AG09309 (cell line): ENCODE measurements at regions not wholly inside any gene's neighbourhood (a gene's known extent, or its start where the extent isn't known, plus 50 kb on each side); places are given as distances from the start of the nearest gene placed in this dataset.
"Not testable (repeated sequence)": the region's sequence is repeated elsewhere in the genome, so short reads cannot be mapped to it uniquely, and the experiment has no call there.

ENCODE experiments used
- DNase-seq: peaks from one replicate; pipeline ENCODE4 v3.0.0-alpha.2; 2010; ENCODE audit warnings: low read depth
- H3K4me3 ChIP-seq: 2 replicates; pipeline ENCODE4 v1.5.1; 2011; ENCODE audit warnings: mild to moderate bottlenecking, low read depth, low read length, moderate library complexity; ENCODE audit not compliant: control insufficient read depth
- TF ChIP-seq, protein P1 (sequence below): IDR thresholded peaks from 2 replicates; pipeline ENCODE4 v1.5.1; 2011; ENCODE audit warnings: mild to moderate bottlenecking, low read depth, low read length, inconsistent platforms; ENCODE audit not compliant: insufficient read depth, control insufficient read depth; ENCODE audit errors: missing control alignments

DNA sequence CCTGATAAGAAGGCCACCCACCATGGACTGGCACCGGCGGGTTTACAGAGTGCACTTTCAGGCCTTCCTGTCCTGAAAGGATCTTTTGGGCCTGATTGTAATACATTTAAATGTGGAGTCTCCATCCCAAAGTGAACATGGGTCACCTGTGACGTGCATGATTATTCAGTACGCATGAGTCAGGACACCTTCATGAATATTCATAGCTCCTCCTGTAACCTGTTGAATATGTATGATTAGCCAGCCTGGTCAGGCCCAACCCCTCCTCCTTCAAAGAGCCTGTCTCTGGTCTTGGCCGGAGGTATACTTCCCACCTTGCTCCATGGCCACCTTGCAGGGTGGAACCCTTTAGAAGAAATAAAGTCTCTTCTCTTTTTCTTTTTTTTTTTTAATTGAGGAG lies 75.9 kb upstream of the NUP50 start:
- no peak for DNase-seq
- H3K4me3 ChIP-seq, result no peak overlapping the region
- TF ChIP-seq, protein P1, sequence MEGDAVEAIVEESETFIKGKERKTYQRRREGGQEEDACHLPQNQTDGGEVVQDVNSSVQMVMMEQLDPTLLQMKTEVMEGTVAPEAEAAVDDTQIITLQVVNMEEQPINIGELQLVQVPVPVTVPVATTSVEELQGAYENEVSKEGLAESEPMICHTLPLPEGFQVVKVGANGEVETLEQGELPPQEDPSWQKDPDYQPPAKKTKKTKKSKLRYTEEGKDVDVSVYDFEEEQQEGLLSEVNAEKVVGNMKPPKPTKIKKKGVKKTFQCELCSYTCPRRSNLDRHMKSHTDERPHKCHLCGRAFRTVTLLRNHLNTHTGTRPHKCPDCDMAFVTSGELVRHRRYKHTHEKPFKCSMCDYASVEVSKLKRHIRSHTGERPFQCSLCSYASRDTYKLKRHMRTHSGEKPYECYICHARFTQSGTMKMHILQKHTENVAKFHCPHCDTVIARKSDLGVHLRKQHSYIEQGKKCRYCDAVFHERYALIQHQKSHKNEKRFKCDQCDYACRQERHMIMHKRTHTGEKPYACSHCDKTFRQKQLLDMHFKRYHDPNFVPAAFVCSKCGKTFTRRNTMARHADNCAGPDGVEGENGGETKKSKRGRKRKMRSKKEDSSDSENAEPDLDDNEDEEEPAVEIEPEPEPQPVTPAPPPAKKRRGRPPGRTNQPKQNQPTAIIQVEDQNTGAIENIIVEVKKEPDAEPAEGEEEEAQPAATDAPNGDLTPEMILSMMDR, result no peak

DNA sequence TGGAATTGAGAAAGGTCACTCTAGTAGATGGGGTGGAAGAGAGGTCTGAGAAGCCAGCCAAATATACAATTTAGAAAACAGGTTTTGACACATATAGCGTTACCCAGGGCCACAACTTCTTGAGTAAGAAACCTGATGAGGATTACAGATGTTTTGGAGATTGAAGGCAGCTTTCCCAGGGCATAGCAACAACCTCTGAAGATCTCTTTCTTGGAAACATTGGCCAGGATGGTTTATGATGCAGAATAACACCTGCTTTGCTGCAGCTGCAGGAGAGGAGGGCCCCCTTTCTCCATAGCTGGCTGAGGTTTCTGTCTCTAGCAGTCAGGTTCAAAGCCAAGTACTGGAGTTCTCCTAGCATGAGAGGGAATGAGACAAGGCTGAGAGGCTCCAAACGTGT lies 75.1 kb upstream of the NUP50 start:
- TF ChIP-seq, protein P1, result no peak
- H3K4me3 ChIP-seq, result no peak overlapping the region
- DNase-seq, result no peak

DNA sequence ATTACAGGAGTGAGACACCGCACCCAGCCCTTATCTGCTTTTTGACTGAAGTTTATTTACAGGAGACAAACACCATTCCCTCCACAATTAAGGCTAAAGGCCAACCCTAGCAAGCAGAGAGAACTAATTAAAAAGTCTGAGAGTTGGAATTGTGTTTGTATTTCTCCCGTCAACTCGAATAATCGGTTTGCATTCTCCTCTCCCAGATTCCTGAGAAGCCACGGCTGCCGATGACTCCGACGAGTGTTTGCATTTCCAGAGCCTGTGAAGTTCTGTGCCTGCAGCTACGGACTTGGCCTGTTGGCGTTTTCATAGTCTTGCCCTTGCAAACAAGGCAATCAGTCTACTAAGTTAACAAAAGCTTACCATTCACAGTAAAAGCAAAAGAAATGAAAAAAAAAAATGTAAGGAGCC lies 73.2 kb upstream of the NUP50 start:
- no peak overlapping the region for H3K4me3 ChIP-seq
- DNase-seq, result no peak
- TF ChIP-seq, protein P1, result no peak

DNA sequence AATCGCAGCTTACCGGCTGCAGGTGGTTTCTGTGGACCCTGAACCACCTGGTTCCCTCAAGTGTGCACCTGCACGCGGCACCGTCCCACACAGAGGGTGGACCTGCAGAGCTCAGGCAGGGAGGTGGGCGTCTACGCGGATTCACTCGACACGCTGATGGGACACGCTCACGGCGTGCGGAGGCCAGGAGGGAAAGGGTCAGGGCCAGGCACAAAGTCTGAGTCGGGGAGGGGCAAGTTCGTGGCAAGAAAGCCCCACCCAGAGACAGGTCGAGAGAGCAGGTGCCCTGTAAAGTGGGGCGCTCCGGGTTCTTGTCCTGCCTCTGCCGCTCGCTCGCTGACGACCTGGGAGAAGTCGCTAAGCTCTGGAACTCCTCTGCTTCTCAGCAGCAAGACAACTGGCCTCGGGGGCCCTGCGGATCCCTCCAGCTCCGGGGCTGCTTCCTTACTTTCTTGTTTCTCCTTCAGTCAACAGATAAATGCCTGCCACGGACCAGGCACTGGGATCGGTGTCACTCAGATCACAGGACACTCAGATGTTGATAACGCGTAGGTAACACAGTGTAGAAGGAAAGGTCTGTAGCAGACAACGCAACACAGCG lies 72.4 kb upstream of the NUP50 start:
- no peak for DNase-seq
- TF ChIP-seq, protein P1, result no peak
- no peak overlapping the region for H3K4me3 ChIP-seq

DNA sequence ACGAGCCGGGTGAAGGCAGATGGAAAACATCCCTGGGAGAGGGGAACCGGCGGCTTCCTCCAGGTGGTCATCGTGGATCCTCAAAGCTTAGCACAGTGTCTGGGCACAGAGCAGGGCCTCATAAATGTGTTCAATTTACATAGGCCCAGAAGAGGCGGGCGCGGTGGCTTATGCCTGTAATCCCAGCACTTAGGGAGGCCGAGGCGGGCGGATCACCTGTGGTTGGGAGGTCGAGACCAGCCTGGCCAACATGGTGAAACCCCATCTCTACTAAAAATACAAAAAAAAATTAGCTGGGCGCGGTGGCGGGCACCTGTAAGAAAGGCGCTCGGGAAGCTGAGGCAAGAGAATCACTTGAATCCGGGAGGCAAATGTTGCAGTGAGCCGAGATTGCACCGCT lies 71.8 kb upstream of the NUP50 start:
- DNase-seq, H3K4me3 ChIP-seq: not testable (repeated sequence)

DNA sequence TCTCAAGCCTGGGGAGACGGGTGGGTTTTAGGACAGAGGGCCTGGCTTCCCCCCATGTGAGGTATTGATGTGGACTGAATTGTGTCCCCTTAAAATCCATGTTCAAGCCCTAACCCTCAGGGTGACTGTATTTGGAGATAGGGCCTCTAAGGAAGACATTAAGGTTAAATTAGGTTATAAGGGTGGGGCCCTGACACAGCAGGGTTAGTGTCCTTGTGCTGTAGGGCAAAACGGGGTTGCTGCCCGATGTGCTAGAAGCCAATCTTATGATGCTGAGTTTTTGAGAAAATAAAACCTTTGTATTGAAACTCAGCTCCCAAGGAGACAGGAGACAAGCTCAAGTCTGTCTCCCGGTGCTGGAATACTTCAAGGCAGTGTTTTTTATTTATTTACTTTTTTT lies 71.1 kb upstream of the NUP50 start:
- no peak overlapping the region for H3K4me3 ChIP-seq
- TF ChIP-seq, protein P1, result no peak
- no peak for DNase-seq

DNA sequence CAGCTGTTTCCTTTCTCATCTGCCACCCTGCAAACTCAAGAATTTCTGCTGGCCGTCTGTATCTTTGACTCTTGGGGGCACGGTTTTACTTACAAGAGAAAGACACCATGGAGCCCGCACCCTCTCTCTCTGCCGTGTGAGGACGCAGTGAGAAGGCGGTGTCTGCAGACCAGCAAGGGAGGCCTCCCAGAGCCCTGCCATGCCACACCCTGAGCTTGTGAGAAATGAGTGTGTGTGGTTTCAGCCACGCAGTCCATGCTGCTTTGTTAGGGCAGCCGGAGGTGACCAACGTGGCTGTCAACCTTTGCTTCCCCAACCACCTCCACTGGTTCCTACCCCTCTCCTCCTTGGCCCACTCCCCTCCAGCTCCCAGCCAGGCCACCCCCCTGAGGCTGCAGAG lies 70.1 kb upstream of the NUP50 start:
- DNase-seq, result no peak

More for the DNA sequence above, 70.1 kb upstream of the NUP50 start:
- TF ChIP-seq, protein P1, result no peak
- no peak overlapping the region for H3K4me3 ChIP-seq
